NT2/D1 (cell line): ENCODE measurements at regions not wholly inside any gene's neighbourhood (a gene's known extent, or its start where the extent isn't known, plus 50 kb on each side); places are given as distances from the start of the nearest gene placed in this dataset.

Experiments used
- DNase-seq: peaks from one replicate; pipeline ENCODE4 v3.0.0-alpha.2; 2011; ENCODE audit warnings: low read depth, low spot score
- H3K27me3 ChIP-seq: 2 replicates; pipeline ENCODE4 v1.6.0; 2011; ENCODE audit warnings: mild to moderate bottlenecking; ENCODE audit not compliant: insufficient read length, insufficient read depth
- H3K36me3 ChIP-seq: 2 replicates; pipeline ENCODE4 v1.6.1; 2011; ENCODE audit warnings: mild to moderate bottlenecking, low read length, mixed read lengths; ENCODE audit not compliant: insufficient read depth, insufficient read length
- H3K4me1 ChIP-seq: 2 replicates; pipeline ENCODE4 v1.5.1; 2011; ENCODE audit not compliant: insufficient read depth, insufficient read length
- H3K4me3 ChIP-seq: 2 replicates; pipeline ENCODE4 v1.5.1; 2011; ENCODE audit warnings: low read depth; ENCODE audit not compliant: insufficient read length
- H3K9ac ChIP-seq: 2 replicates; pipeline ENCODE4 v1.6.0; 2011; ENCODE audit warnings: low read depth; ENCODE audit not compliant: insufficient read length
- H3K9me3 ChIP-seq: 2 replicates; pipeline ENCODE4 v1.5.1; 2011; ENCODE audit warnings: mild to moderate bottlenecking, low read length; ENCODE audit not compliant: insufficient read depth
- SUZ12 ChIP-seq: IDR thresholded peaks from 2 replicates; pipeline ENCODE4 v1.6.1; 2011; ENCODE audit not compliant: insufficient read length, insufficient read depth; ENCODE audit errors: extremely low read depth
- YY1 ChIP-seq: IDR thresholded peaks from 2 replicates; pipeline ENCODE4 v1.6.1; 2011; ENCODE audit not compliant: insufficient read length, insufficient read depth
- ZNF274 ChIP-seq: IDR thresholded peaks from 2 replicates; pipeline ENCODE4 v1.6.1; 2011; ENCODE audit warnings: mild to moderate bottlenecking, low read depth, low read length

DNA sequence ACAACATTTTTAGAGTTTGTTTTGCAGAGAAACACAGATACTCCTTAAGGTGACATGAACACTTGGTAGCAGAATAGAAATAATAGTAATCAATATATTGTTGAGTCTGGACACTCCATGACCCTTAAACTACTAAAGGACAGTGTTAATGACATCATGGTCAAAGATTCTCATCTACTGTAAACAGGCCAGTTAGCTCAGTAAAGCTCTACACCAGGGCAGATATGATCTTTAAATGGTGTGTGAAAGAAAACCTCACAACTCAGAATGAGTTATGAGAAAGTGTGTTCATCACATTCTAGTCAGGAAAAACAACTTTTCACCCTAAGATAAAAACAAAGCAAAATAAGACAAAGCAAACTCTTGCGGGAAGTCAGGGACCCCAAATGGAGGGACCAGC is 58.1 kb upstream of the ADAMTS5 start:
- TF ChIP-seq YY1 (no peak), ZNF274 (no peak), SUZ12 (no peak)
- H3K4me3 ChIP-seq = no peak overlapping the region
- H3K9me3 ChIP-seq = peaks cover 3% of the 10 kb centered on the region; the same call in 1 of the 2 replicates
- DNase-seq = no peak
- H3K4me1 ChIP-seq = no peaks in the 10 kb centered on the region
- no peaks in the 10 kb centered on the region for H3K36me3 ChIP-seq
- H3K9ac ChIP-seq = no peak overlapping the region
- H3K27me3 ChIP-seq = no peaks in the 10 kb centered on the region

DNA sequence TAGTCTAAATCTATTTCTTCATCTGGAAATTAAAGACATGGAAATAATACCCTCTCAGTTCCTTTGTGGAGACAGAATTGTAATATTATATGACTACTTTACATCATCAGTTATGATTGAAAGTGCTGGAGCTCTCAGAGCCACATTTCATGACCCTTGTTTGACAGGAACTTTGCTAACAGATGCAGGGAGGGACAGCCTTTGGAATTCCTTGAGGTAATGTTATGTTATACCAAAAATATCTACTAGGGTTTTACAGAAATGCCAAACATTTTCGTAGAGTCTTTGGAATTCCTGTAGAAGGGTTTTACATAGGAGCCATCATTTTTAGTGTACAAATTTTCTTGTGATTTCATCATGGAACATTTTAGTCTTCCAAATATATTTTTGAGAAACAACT is 57.4 kb upstream of the ADAMTS5 start:
- TF ChIP-seq SUZ12 (no peak), ZNF274 (no peak), YY1 (no peak)
- Histone ChIP-seq H3K9ac (no peak overlapping the region), H3K4me1 (no peaks in the 10 kb centered on the region), H3K36me3 (no peaks in the 10 kb centered on the region), H3K4me3 (no peak overlapping the region), H3K9me3 (peaks cover 3% of the 10 kb centered on the region; the same call in 1 of the 2 replicates), H3K27me3 (no peaks in the 10 kb centered on the region)
- no peak for DNase-seq

DNA sequence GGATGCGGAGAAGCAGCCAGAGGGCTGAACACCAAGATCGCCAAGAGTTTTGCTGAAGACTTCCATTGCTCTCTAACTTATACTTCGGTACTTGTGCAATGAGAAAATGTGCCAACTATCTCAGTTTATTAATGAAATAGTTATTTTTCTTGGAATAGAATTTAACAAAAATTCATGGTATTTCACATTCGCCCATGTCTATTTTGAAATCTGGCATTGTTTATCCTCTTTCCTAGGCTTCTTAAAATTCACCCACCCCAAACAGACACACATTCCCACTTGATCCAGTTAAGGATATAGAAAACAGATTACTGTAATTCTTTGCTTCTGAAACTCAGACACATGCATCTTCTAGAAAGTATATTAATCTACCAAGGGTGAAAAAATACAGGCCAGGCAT is 56.3 kb upstream of the ADAMTS5 start:
- Histone ChIP-seq H3K9me3 (peaks cover 3% of the 10 kb centered on the region; the same call in 1 of the 2 replicates), H3K27me3 (no peaks in the 10 kb centered on the region), H3K4me3 (no peak overlapping the region), H3K9ac (no peak overlapping the region), H3K36me3 (no peaks in the 10 kb centered on the region), H3K4me1 (no peaks in the 10 kb centered on the region)
- no peak for DNase-seq
- TF ChIP-seq YY1 (no peak), ZNF274 (no peak), SUZ12 (no peak)

DNA sequence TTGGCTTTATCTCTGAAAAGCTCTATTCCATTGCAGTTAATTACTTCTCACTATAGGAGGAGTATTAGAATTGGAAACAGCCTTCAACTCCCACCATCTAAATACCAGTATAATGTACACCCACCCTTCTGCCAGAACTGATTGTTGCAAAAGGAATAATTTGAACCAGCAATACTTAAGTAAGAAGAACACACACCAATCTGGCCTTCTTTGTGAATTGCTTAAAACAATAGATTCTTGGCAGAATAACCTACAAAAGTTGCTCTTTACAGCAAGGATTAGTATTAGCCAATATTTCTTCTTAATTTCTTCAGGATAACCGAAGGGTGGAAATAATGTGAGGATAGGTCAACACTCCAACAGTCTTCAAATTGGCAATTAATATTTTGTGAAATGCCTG is 54.9 kb upstream of the ADAMTS5 start:
- H3K4me1 ChIP-seq = no peaks in the 10 kb centered on the region
- no peak for TF ChIP-seq YY1
- TF ChIP-seq ZNF274 = no peak
- no peak for TF ChIP-seq SUZ12
- H3K27me3 ChIP-seq = no peaks in the 10 kb centered on the region
- H3K9ac ChIP-seq = no peak overlapping the region
- H3K36me3 ChIP-seq = no peaks in the 10 kb centered on the region
- peaks cover 3% of the 10 kb centered on the region; the same call in 1 of the 2 replicates for H3K9me3 ChIP-seq
- DNase-seq = no peak
- no peak overlapping the region for H3K4me3 ChIP-seq

DNA sequence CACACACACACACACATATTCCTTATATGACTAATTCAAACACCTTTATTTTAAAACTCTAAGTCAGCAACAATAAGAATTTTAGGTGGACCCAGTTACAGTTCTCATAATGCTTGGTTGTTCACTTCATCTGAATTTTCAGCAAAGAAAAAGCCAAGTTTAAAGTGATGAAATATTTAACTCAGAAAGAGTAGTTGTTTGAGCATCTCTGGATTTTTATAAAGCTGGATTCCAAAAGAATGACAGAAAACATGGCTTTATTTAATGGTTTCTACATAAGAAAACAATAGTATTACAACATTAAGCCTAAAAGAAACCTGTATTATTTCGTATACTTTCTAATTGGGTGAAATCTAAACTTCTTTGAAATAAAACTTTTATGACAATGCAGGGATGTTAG is 54.2 kb upstream of the ADAMTS5 start:
- Histone ChIP-seq H3K9ac (no peak overlapping the region), H3K4me3 (no peak overlapping the region), H3K9me3 (peaks cover 2% of the 10 kb centered on the region; the same call in 1 of the 2 replicates), H3K4me1 (no peaks in the 10 kb centered on the region), H3K27me3 (no peaks in the 10 kb centered on the region), H3K36me3 (no peaks in the 10 kb centered on the region)
- no peak for DNase-seq
- TF ChIP-seq ZNF274 (no peak), YY1 (no peak), SUZ12 (no peak)

DNA sequence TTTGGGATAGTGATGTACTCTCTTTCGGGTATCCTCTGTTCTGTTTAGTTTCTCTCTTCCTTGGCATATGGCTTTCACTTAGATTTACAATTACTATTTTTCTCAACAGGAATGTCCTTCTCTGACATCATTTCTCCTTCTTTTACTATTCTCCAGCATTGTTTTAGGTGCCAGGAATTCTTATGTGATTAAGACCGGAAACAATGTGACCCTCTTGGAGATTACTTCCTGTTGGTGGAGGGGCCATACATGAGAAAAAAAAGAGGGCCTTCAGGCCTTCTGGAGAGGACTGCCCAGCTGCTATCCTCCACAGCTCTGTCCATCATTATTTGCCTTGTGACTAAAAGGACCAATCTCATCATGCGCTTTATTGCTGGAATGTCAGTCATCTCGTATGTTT is 50.4 kb upstream of the ADAMTS5 start:
- Histone ChIP-seq H3K4me1 (no peaks in the 10 kb centered on the region), H3K9me3 (no peaks in the 10 kb centered on the region), H3K9ac (no peak overlapping the region), H3K4me3 (no peak overlapping the region), H3K36me3 (no peaks in the 10 kb centered on the region), H3K27me3 (no peaks in the 10 kb centered on the region)
- TF ChIP-seq ZNF274 (no peak), SUZ12 (no peak), YY1 (no peak)
- no peak for DNase-seq
